HEK293T (cell line): ENCODE measurements at regions not wholly inside any gene's neighbourhood (a gene's known extent, or its start where the extent isn't known, plus 50 kb on each side); places are given as distances from the start of the nearest gene placed in this dataset.

Source experiments
- CTCF ChIA-PET: fragments of 350-600 bp; formaldehyde crosslinking; extraction: SDS; loops from one replicate; lab custom pipeline; 2021; ENCODE audit warnings: antibody characterized with exemption, inconsistent platforms; lab: Yijun Ruan, JAX
- POLR2A ChIA-PET: fragments of 350-600 bp; formaldehyde crosslinking; extraction: SDS; loops from one replicate; lab custom pipeline; 2020; ENCODE audit warnings: antibody characterized with exemption, inconsistent platforms; lab: Yijun Ruan, JAX
- DNase-seq: peaks from one replicate; pipeline ENCODE4 v3.0.0; 2012; ENCODE audit warnings: mixed read lengths; ENCODE audit errors: extremely low spot score
- ARNT ChIP-seq: fragments of 450-650 bp; IDR thresholded peaks from 2 replicates; pipeline ENCODE4 v1.6.1; 2017; ENCODE audit warnings: mild to moderate bottlenecking
- BHLHE40 ChIP-seq: fragments of 450-650 bp; IDR thresholded peaks from 2 replicates; pipeline ENCODE4 v1.6.1; 2016; ENCODE audit warnings: mild to moderate bottlenecking, moderate library complexity, borderline replicate concordance
- CTBP1 ChIP-seq: fragments of 450-650 bp; IDR thresholded peaks from 2 replicates; pipeline ENCODE4 v1.6.1; 2016; ENCODE audit warnings: borderline replicate concordance
- ELF4 ChIP-seq: fragments of 450-650 bp; IDR thresholded peaks from 2 replicates; pipeline ENCODE4 v1.6.1; 2017; ENCODE audit warnings: antibody characterized with exemption
- FOXA1 ChIP-seq: fragments of 450-650 bp; IDR thresholded peaks from 2 replicates; pipeline ENCODE4 v1.6.1; 2016; ENCODE audit warnings: mild to moderate bottlenecking
- FOXK2 ChIP-seq: fragments of 450-650 bp; IDR thresholded peaks from 2 replicates; pipeline ENCODE4 v1.6.1; 2016; ENCODE audit warnings: mild to moderate bottlenecking
- FOXM1 ChIP-seq: fragments of 450-650 bp; IDR thresholded peaks from 2 replicates; pipeline ENCODE4 v1.6.1; 2017; ENCODE audit warnings: mild to moderate bottlenecking, borderline replicate concordance
- HDGF ChIP-seq: fragments of 450-650 bp; IDR thresholded peaks from 2 replicates; pipeline ENCODE4 v1.6.1; 2017; ENCODE audit warnings: antibody characterized with exemption, borderline replicate concordance
- L3MBTL2 ChIP-seq: fragments of 450-650 bp; conservative IDR thresholded peaks from 2 replicates; pipeline ENCODE4 v1.6.1; 2016; ENCODE audit warnings: mild to moderate bottlenecking
- LEF1 ChIP-seq: fragments of 450-650 bp; IDR thresholded peaks from 2 replicates; pipeline ENCODE4 v1.6.1; 2017; ENCODE audit warnings: mild to moderate bottlenecking, borderline replicate concordance
- NFRKB ChIP-seq: fragments of 450-650 bp; IDR thresholded peaks from 2 replicates; pipeline ENCODE4 v1.6.1; 2016; ENCODE audit warnings: mild to moderate bottlenecking, moderate library complexity
- SP1 ChIP-seq: fragments of 450-650 bp; IDR thresholded peaks from 2 replicates; pipeline ENCODE4 v1.6.1; 2017
- SUZ12 ChIP-seq: fragments of 450-650 bp; IDR thresholded peaks from 2 replicates; pipeline ENCODE4 v1.6.1; 2016; ENCODE audit warnings: mild to moderate bottlenecking
- TARDBP ChIP-seq: fragments of 450-650 bp; IDR thresholded peaks from 2 replicates; pipeline ENCODE4 v1.6.1; 2016
- ZNF384 ChIP-seq: fragments of 450-650 bp; IDR thresholded peaks from 2 replicates; pipeline ENCODE4 v1.6.1; 2016
- TF ChIP-seq, protein P1 (sequence below): fragments of 450-650 bp; IDR thresholded peaks from 2 replicates; pipeline ENCODE4 v1.6.1; 2016

DNA sequence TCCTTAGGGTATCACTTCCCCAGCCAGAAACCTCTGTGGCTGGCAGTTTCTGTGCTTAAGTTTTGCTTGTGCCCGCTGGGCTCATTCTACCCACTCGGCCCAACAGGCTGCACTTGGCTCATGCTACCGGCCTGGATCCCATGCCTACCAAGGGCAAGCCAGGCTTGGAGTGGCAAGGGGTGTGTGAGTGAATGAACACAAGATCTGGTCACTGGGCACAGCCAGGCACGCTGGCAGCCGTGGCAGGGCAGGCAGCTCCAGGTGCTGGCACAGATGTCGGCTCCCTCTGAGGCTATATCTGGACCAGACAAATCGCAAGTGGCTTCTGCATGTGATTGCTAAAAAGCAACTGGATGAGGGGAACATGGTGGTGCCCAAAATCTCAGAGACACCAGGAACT is 740.5 kb upstream of the B3GALT2 start:
- ChIA-PET POLR2A (no interaction called here), CTCF (no interaction called here)
- TF ChIP-seq TARDBP, result no peak
- TF ChIP-seq BHLHE40, result no peak
- TF ChIP-seq ARNT, result no peak
- TF ChIP-seq NFRKB, result no peak
- TF ChIP-seq L3MBTL2, result no peak
- no peak for TF ChIP-seq ZNF384
- TF ChIP-seq HDGF, result no peak
- TF ChIP-seq CTBP1, result no peak
- TF ChIP-seq SP1, result no peak
- TF ChIP-seq FOXK2, result no peak
- DNase-seq, result no peak

- ChIA-PET CTCF (no interaction called here), POLR2A (no interaction called here)
- no peak for TF ChIP-seq ARNT
- TF ChIP-seq CTBP1, result no peak
- TF ChIP-seq L3MBTL2, result no peak
- TF ChIP-seq, protein P1, sequence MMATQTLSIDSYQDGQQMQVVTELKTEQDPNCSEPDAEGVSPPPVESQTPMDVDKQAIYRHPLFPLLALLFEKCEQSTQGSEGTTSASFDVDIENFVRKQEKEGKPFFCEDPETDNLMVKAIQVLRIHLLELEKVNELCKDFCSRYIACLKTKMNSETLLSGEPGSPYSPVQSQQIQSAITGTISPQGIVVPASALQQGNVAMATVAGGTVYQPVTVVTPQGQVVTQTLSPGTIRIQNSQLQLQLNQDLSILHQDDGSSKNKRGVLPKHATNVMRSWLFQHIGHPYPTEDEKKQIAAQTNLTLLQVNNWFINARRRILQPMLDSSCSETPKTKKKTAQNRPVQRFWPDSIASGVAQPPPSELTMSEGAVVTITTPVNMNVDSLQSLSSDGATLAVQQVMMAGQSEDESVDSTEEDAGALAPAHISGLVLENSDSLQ, result no peak
- no peak for TF ChIP-seq LEF1
- TF ChIP-seq FOXA1, result no peak
- no peak for TF ChIP-seq ZNF384
- TF ChIP-seq FOXK2, result no peak
- TF ChIP-seq TARDBP, result no peak
- no peak for TF ChIP-seq HDGF
- TF ChIP-seq NFRKB, result no peak
- TF ChIP-seq FOXM1, result no peak
- TF ChIP-seq BHLHE40, result no peak
- no peak for TF ChIP-seq SUZ12
- no peak for TF ChIP-seq SP1
- no peak for TF ChIP-seq ELF4
- no peak for DNase-seq
These were observed 733.4 kb upstream of the B3GALT2 start for GRCh38 chr1:193919827-193920226.

DNA sequence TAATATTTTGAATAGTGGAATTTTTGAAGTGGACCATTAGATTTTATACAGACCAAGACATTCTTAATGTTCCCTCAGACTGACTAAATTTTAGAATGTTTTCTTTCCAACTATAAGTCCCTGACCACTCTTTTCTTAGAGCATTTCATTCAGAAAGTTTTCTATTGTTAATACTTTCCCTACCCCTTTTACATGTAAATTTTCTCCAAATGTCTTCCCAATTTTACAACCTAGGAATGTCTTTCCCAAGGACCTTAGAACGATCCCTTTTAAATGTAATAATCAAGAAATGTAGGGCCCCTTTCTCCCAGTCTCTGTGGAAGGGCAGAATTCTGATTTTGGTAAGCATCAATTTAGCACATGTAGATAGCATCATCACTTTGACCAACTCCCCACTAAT is 730.0 kb upstream of the B3GALT2 start:
- DNase-seq, result no peak
- TF ChIP-seq ARNT, result no peak
- TF ChIP-seq, protein P1, result no peak
- no peak for TF ChIP-seq FOXA1
- no peak for TF ChIP-seq ELF4
- TF ChIP-seq SUZ12, result no peak
- TF ChIP-seq LEF1, result no peak
- no peak for TF ChIP-seq HDGF
- TF ChIP-seq FOXK2, result no peak
- no peak for TF ChIP-seq FOXM1
- no peak for TF ChIP-seq TARDBP
- TF ChIP-seq ZNF384, result no peak
- no peak for TF ChIP-seq NFRKB
- no peak for TF ChIP-seq L3MBTL2
- POLR2A ChIA-PET, result no interaction called here
- CTCF ChIA-PET, result no interaction called here

DNA sequence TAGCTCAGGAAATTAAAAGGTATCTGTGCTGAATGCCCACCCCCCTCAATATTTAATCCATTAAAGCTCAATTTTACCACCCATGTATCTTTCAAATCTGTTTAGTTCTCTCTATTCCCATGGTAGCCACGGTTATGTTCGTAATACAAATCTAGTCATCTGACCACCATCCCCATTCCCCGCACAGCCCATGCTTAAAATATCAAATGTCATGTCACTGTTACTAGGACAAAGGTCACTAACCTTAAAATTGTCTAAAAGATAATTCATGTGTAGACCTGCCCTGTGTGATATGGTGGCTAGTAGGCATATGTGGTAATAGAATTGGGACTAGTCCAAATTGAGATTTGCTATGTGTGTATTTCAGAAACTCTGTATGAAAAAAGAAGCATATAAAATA is 728.5 kb upstream of the B3GALT2 start:
- CTCF ChIA-PET, result no interaction called here
- POLR2A ChIA-PET, result no interaction called here
- no peak for DNase-seq
- TF ChIP-seq CTBP1 (no peak), SP1 (no peak), ZNF384 (no peak), FOXM1 (no peak), LEF1 (no peak), L3MBTL2 (no peak), HDGF (no peak), NFRKB (no peak), TARDBP (no peak)
- TF ChIP-seq, protein P1, result no peak

DNA sequence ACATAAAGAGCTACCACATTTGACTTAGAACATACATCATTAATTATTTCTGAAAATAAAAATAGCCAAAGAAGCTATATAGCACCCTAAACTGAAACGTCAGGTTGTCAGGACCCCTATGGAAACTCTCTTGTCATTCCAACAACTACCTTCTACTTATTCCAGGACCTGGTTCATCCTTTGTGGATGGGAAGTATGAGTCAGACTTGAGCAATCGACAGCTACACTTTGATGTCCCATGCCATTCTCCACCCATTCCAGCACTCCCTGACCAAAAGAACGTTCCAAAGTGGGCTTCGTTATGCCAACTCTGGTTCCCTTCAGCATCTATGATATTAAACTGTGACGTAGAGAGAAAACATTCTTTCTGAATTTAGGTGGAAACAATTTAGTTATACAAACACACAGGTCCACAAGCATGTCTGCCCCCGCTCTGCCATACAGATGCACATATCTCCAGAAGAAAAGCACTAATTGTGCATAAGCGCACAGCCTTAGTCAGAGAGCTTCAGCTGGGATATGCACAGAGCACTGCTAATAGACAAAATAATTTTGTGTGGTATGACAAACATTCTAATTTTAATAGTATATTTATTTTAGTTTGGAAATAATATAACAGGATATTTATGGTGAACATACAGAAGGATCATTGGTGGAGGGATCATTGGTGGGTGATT is 723.1 kb upstream of the B3GALT2 start:
- no peak for TF ChIP-seq ARNT
- TF ChIP-seq LEF1, result no peak
- TF ChIP-seq HDGF, result no peak
- TF ChIP-seq BHLHE40, result no peak
- no peak for TF ChIP-seq CTBP1
- TF ChIP-seq SUZ12, result no peak
- TF ChIP-seq, protein P1, result no peak
- TF ChIP-seq L3MBTL2, result no peak
- TF ChIP-seq ELF4, result no peak
- no peak for TF ChIP-seq ZNF384
- no peak for TF ChIP-seq FOXA1
- no peak for TF ChIP-seq TARDBP
- no peak for TF ChIP-seq FOXM1
- ChIA-PET CTCF (no interaction called here), POLR2A (no interaction called here)

More for the DNA sequence above, 723.1 kb upstream of the B3GALT2 start:
- DNase-seq, result no peak
